IMR-90 (cell line): ENCODE measurements at regions not wholly inside any gene's neighbourhood (a gene's known extent, or its start where the extent isn't known, plus 50 kb on each side); places are given as distances from the start of the nearest gene placed in this dataset.

Experiments
- ATAC-seq: fragments of 200-7000 bp; cut with Tn5 transposase; 2 replicates; pipeline ENCODE4 v1.9.1; 2020; ENCODE audit warnings: low read depth, mild to moderate bottlenecking, moderate library complexity
- BruUV-seq: library from RNA; stranded (reverse); fragments of 400-500 nt; replicated peaks from 2 replicates; lab custom pipeline; 2021; lab: Mats Ljungman, UMichigan
- CTCF ChIA-PET: fragments of 300-600 bp; formaldehyde crosslinking; extraction: SDS; loops from one replicate; lab custom pipeline; 2021; ENCODE audit warnings: antibody characterized with exemption; lab: Yijun Ruan, JAX
- POLR2A ChIA-PET: fragments of 300-600 bp; sonication (Branson Sonifier 250); formaldehyde crosslinking; loops from one replicate; lab custom pipeline; 2022; ENCODE audit warnings: antibody characterized with exemption; ENCODE audit not compliant: unreplicated experiment; lab: Charles Lee
- DNase-seq: peaks from one replicate; pipeline ENCODE4 v3.0.0; 2013
- H2AFZ ChIP-seq: replicated peaks from 2 replicates; pipeline ENCODE3; 2013; ENCODE audit warnings: low read length, mild to moderate bottlenecking; ENCODE audit not compliant: poor library complexity
- H2AK5ac ChIP-seq: 2 replicates; pipeline ENCODE4 v1.6.1; 2013; ENCODE audit warnings: low read depth, low read length, inconsistent platforms
- H2AK9ac ChIP-seq: replicated peaks from 2 replicates; pipeline ENCODE3; 2013; ENCODE audit warnings: mild to moderate bottlenecking, low read depth, low read length, moderate library complexity; ENCODE audit not compliant: poor library complexity
- H2BK120ac ChIP-seq: 2 replicates; pipeline ENCODE4 v1.6.1; 2013; ENCODE audit warnings: low read depth, low read length, inconsistent platforms
- H2BK15ac ChIP-seq: 3 replicates; pipeline ENCODE4 v1.6.1; 2013; ENCODE audit warnings: low read depth, low read length, inconsistent platforms
- H2BK20ac ChIP-seq: 2 replicates; pipeline ENCODE4 v1.6.1; 2013; ENCODE audit warnings: low read depth, mild to moderate bottlenecking, inconsistent platforms, low read length, moderate library complexity
- H2BK5ac ChIP-seq: 2 replicates; pipeline ENCODE4 v1.6.1; 2013; ENCODE audit warnings: mild to moderate bottlenecking, low read depth, low read length, inconsistent platforms; ENCODE audit not compliant: poor library complexity, severe bottlenecking
- H3K14ac ChIP-seq: replicated peaks from 2 replicates; pipeline ENCODE4 v1.6.1; 2013; ENCODE audit warnings: low read depth, low read length, inconsistent platforms
- H3K18ac ChIP-seq: 2 replicates; pipeline ENCODE4 v1.6.1; 2013; ENCODE audit warnings: low read depth, low read length, control low read depth
- H3K23ac ChIP-seq: 2 replicates; pipeline ENCODE4 v1.6.1; 2013; ENCODE audit warnings: low read depth, low read length, inconsistent platforms
- H3K27ac ChIP-seq: 2 replicates; pipeline ENCODE4 v1.5.1; 2013; ENCODE audit warnings: mild to moderate bottlenecking, control low read depth, low read length; ENCODE audit not compliant: insufficient read depth
- H3K27me3 ChIP-seq: 2 replicates; pipeline ENCODE4 v1.6.1; 2013; ENCODE audit warnings: low read length; ENCODE audit not compliant: control insufficient read depth, insufficient read depth
- H3K36me3 ChIP-seq: 2 replicates; pipeline ENCODE4 v1.6.1; 2013; ENCODE audit warnings: low read length, mixed read lengths; ENCODE audit not compliant: control insufficient read depth, insufficient read depth
- H3K4ac ChIP-seq: 2 replicates; pipeline ENCODE4 v1.6.1; 2013; ENCODE audit warnings: low read depth, low read length, inconsistent platforms
- H3K4me1 ChIP-seq: 2 replicates; pipeline ENCODE4 v1.6.1; 2013; ENCODE audit warnings: low read length, mixed read lengths; ENCODE audit not compliant: control insufficient read depth, insufficient read depth
- H3K4me2 ChIP-seq: 2 replicates; pipeline ENCODE4 v1.6.1; 2013; ENCODE audit warnings: low read depth, mild to moderate bottlenecking, control low read depth, low read length, moderate library complexity
- H3K4me3 ChIP-seq: 2 replicates; pipeline ENCODE4 v1.5.1; 2013; ENCODE audit warnings: low read depth, mild to moderate bottlenecking, control low read depth, low read length, moderate library complexity; ENCODE audit not compliant: insufficient read depth
- H3K56ac ChIP-seq: 2 replicates; pipeline ENCODE4 v1.6.1; 2013; ENCODE audit warnings: low read length, inconsistent platforms; ENCODE audit not compliant: insufficient read depth; ENCODE audit errors: extremely low read depth
- H3K79me1 ChIP-seq, 2 experiments: 2 replicates each; pipeline ENCODE4 v1.6.1; 2013; ENCODE audit warnings: low read length in 2 of 2, inconsistent platforms in 1 of 2, low read depth in 1 of 2
- H3K9ac ChIP-seq: 2 replicates; pipeline ENCODE4 v1.6.1; 2013; ENCODE audit warnings: low read depth, low read length, control low read depth
- H3K9me1 ChIP-seq: 2 replicates; pipeline ENCODE4 v1.6.1; 2013; ENCODE audit warnings: low read length, inconsistent platforms; ENCODE audit not compliant: insufficient read depth
- H3K9me3 ChIP-seq: 2 replicates; pipeline ENCODE4 v1.6.1; 2013; ENCODE audit warnings: low read length; ENCODE audit not compliant: control insufficient read depth, insufficient read depth
- H4K20me1 ChIP-seq: 2 replicates; pipeline ENCODE4 v1.6.1; 2013; ENCODE audit warnings: low read length, inconsistent platforms; ENCODE audit not compliant: insufficient read depth
- H4K5ac ChIP-seq: 2 replicates; pipeline ENCODE4 v1.6.1; 2013; ENCODE audit warnings: mild to moderate bottlenecking, low read depth, low read length, control low read depth
- H4K8ac ChIP-seq, 2 experiments: 2 replicates each; pipeline ENCODE4 v1.6.1; 2013; ENCODE audit warnings: low read depth in 2 of 2, low read length in 2 of 2, control low read depth in 1 of 2, inconsistent platforms in 1 of 2
- H4K91ac ChIP-seq: 2 replicates; pipeline ENCODE4 v1.6.1; 2013; ENCODE audit warnings: low read depth, low read length, inconsistent platforms; ENCODE audit not compliant: insufficient read depth
- BHLHE40 ChIP-seq: fragments of 150-350 bp; IDR thresholded peaks from 2 replicates; pipeline ENCODE4 v1.6.1; 2016; ENCODE audit warnings: mild to moderate bottlenecking, low read depth, low read length
- CEBPB ChIP-seq: IDR thresholded peaks from 2 replicates; pipeline ENCODE4 v1.6.1; 2012; ENCODE audit warnings: low read depth, low read length, improper control_type of control experiment
- FOS ChIP-seq: fragments of 150-350 bp; IDR thresholded peaks from 2 replicates; pipeline ENCODE4 v1.6.1; 2016; ENCODE audit warnings: low read depth, low read length
- MAZ ChIP-seq: IDR thresholded peaks from 2 replicates; pipeline ENCODE4 v1.6.1; 2012; ENCODE audit warnings: low read depth, mild to moderate bottlenecking, low read length, improper control_type of control experiment, moderate library complexity, borderline replicate concordance
- MXI1 ChIP-seq: IDR thresholded peaks from 2 replicates; pipeline ENCODE4 v1.6.1; 2012; ENCODE audit warnings: low read depth, mild to moderate bottlenecking, low read length, moderate library complexity, borderline replicate concordance
- POLR2A ChIP-seq: IDR thresholded peaks from 2 replicates; pipeline ENCODE4 v1.6.1; 2012; ENCODE audit warnings: mild to moderate bottlenecking, low read depth, low read length
- RAD21 ChIP-seq: IDR thresholded peaks from 2 replicates; pipeline ENCODE4 v1.6.1; 2012; ENCODE audit warnings: low read length, improper control_type of control experiment
- RCOR1 ChIP-seq: IDR thresholded peaks from 2 replicates; pipeline ENCODE4 v1.6.1; 2012; ENCODE audit warnings: mild to moderate bottlenecking, low read length, improper control_type of control experiment; ENCODE audit not compliant: insufficient replicate concordance
- RFX5 ChIP-seq: IDR thresholded peaks from 2 replicates; pipeline ENCODE4 v1.8.0; 2012; ENCODE audit warnings: low read depth, mild to moderate bottlenecking, low read length, moderate library complexity
- SMC3 ChIP-seq: fragments of 150-350 bp; IDR thresholded peaks from 2 replicates; pipeline ENCODE4 v1.6.1; 2016; ENCODE audit warnings: low read depth, mild to moderate bottlenecking, antibody characterized with exemption, low read length, moderate library complexity
- WGBS, 2 experiments: methylation state at CpG; one replicate each; pipeline versions ENCODE4 v1.1.5 to v1.1.7; 2013; ENCODE audit warnings: missing lambda C conversion rate in 2 of 2; ENCODE audit not compliant: insufficient read length in 1 of 2; ENCODE audit errors: extremely low coverage in 2 of 2; 5-methylcytosine and 5-hydroxymethylcytosine counted together
- dilution Hi-C: fragments of 300-500 bp; cut with HindIII; formaldehyde crosslinking; loops from one replicate; pipeline ENCODE4 v1.14.3; 2018; ENCODE audit warnings: low sequenced_read_pairs; ENCODE audit not compliant: unreplicated experiment
- in situ Hi-C: fragments of 300-500 bp; cut with MboI; formaldehyde crosslinking; loops from 3 replicates; pipeline ENCODE4 v1.14.3; 2019; ENCODE audit warnings: low sequenced_read_pairs, inconsistent platforms, mixed read lengths
- intact Hi-C: fragments of 100-400 bp; cut with micrococcal nuclease; formaldehyde crosslinking; loops from 2 replicates; pipeline ENCODE4 v1.10.0; 2022
- TF ChIP-seq, protein P1 (sequence below): fragments of 150-350 bp; IDR thresholded peaks from 2 replicates; pipeline ENCODE4 v1.6.1; 2017; ENCODE audit warnings: mild to moderate bottlenecking, antibody characterized with exemption, low read length, low read depth
- TF ChIP-seq, protein P2 (sequence below): conservative IDR thresholded peaks from 2 replicates; pipeline ENCODE4 v1.5.1; 2012; ENCODE audit warnings: mild to moderate bottlenecking, low read depth, low read length, improper control_type of control experiment

DNA sequence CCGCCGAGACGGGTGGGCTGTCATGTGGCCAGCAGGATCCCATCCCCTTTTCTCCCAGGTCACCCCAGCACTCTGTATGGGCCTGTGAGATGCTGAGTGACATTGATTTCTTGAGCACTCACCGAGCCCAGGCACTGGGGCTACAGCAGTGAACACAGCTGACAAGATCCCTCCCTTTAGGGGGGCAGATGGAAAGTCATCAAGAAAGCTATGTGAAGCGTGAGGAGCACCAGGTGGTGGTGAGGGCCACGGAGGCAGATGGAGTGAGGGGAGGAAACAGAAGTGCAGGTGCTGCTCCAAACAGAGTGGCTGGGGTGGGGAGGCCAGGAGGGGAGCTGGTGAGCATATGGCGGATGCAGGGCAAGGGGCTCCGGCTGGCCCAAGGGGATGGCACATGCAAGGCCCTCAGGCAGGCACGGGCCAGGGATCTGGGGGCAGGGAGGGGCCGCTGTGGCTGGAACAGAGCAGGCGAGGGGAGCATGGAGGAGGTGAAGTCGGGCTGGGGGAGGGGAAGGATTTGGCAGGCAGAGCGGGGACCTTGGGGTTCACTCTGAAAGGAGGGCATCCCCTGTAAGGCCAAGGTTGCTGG, 184.0 kb downstream of the BMP7 start:
- ChIA-PET CTCF (interaction anchor here (1.3 kb wide), 1 partner anchor 264 kb away, joined by 4 read pairs; no protein-coding TSS in a partner anchor), POLR2A (no interaction called here)
- H3K4me3 ChIP-seq, result no peak overlapping the region
- peaks cover 17% of the 10 kb centered on the region for H3K9me3 ChIP-seq
- ATAC-seq (no peak), DNase-seq (no peak)
- no peak overlapping the region for H3K27ac ChIP-seq
- no TSS peak for BruUV-seq
- no peak overlapping the region for H3K4ac ChIP-seq
- no peak overlapping the region for H3K14ac ChIP-seq
- no peak overlapping the region for H3K18ac ChIP-seq
- H4K20me1 ChIP-seq, result no peaks in the 10 kb centered on the region
- no peaks in the 10 kb centered on the region for H3K9me1 ChIP-seq
- H3K36me3 ChIP-seq, result no peaks in the 10 kb centered on the region
- dilution Hi-C loops (no loop called here), in situ Hi-C loops (no loop called here), intact Hi-C loops (no loop called here)
- no peak overlapping the region for H2BK20ac ChIP-seq
- H2AK5ac ChIP-seq, result no peak overlapping the region
- no peak overlapping the region for H2BK5ac ChIP-seq
- no peak overlapping the region for H2BK15ac ChIP-seq
- no peak overlapping the region for H4K8ac ChIP-seq
- H3K4me2 ChIP-seq, result no peak overlapping the region
- WGBS, 2 experiments, result 65% methylated on average over 7 of the region's 13 CpGs; no CpG with 5 or more reads in 1 of the 2 experiments
- H2AFZ ChIP-seq, result no peak overlapping the region
- H4K5ac ChIP-seq, result no peak overlapping the region
- H2AK9ac ChIP-seq, result no peak overlapping the region
- no peaks in the 10 kb centered on the region for H3K4me1 ChIP-seq
- no peak overlapping the region for H2BK120ac ChIP-seq
- no peak overlapping the region for H3K56ac ChIP-seq
- no peak for TF ChIP-seq SMC3
- no peak for TF ChIP-seq POLR2A
- TF ChIP-seq, protein P1, sequence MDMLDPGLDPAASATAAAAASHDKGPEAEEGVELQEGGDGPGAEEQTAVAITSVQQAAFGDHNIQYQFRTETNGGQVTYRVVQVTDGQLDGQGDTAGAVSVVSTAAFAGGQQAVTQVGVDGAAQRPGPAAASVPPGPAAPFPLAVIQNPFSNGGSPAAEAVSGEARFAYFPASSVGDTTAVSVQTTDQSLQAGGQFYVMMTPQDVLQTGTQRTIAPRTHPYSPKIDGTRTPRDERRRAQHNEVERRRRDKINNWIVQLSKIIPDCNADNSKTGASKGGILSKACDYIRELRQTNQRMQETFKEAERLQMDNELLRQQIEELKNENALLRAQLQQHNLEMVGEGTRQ, result no peak
- TF ChIP-seq RFX5, result no peak
- TF ChIP-seq RCOR1, result no peak
- TF ChIP-seq, protein P2, sequence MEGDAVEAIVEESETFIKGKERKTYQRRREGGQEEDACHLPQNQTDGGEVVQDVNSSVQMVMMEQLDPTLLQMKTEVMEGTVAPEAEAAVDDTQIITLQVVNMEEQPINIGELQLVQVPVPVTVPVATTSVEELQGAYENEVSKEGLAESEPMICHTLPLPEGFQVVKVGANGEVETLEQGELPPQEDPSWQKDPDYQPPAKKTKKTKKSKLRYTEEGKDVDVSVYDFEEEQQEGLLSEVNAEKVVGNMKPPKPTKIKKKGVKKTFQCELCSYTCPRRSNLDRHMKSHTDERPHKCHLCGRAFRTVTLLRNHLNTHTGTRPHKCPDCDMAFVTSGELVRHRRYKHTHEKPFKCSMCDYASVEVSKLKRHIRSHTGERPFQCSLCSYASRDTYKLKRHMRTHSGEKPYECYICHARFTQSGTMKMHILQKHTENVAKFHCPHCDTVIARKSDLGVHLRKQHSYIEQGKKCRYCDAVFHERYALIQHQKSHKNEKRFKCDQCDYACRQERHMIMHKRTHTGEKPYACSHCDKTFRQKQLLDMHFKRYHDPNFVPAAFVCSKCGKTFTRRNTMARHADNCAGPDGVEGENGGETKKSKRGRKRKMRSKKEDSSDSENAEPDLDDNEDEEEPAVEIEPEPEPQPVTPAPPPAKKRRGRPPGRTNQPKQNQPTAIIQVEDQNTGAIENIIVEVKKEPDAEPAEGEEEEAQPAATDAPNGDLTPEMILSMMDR, result no peak
- no peak for TF ChIP-seq FOS
- TF ChIP-seq BHLHE40, result no peak
- TF ChIP-seq MAZ, result no peak
- TF ChIP-seq RAD21, result no peak
- TF ChIP-seq MXI1, result no peak
- no peak for TF ChIP-seq CEBPB
- H3K27me3 ChIP-seq, result no peaks in the 10 kb centered on the region
- H4K91ac ChIP-seq, result no peak overlapping the region
- no peak overlapping the region for H3K9ac ChIP-seq
- no peaks in the 10 kb centered on the region for H3K79me1 ChIP-seq
- no peak overlapping the region for H3K23ac ChIP-seq
